Activated effector memory CD4-positive, alpha-beta T cell treated with anti-CD3 and anti-CD28 coated beads, Interleukin-2, amount 50 U/mL, for 16 hours (primary cell): ENCODE measurements at regions not wholly inside any gene's neighbourhood (a gene's known extent, or its start where the extent isn't known, plus 50 kb on each side); places are given as distances from the start of the nearest gene placed in this dataset.

Experiments
- DNase-seq: peaks from one replicate; pipeline ENCODE4 v3.0.0-alpha.2; 2020

- DNase-seq: no peak
Measured at GRCh38 chr2:118171546-118171945, 83.3 kb downstream of the INSIG2 start.

GRCh38 chr2:118169359-118170005, 81.2 kb downstream of the INSIG2 start:
- peak; percentile 66 for DNase-seq

GRCh38 chr2:118168615-118169014, 80.3 kb downstream of the INSIG2 start:
- DNase-seq: no peak

DNA sequence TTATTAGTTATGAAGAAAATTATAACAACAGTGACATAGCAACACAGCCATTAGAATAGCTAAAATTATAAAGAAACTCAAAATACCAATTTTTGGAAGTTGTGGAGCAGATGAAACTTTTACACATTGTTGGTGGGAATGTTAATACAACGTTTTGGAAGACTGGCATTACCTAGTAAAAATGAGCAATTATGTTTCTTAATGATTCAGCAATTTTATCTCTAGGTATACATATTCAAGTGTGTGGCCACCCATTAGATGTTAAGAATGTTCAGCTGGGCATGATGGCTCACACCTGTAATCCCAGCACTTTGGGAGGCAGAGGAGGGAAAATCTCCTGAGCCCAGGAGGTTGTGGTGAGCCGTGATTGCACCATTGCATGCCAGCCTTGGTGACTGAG, 78.8 kb downstream of the INSIG2 start:
- no peak for DNase-seq

DNA sequence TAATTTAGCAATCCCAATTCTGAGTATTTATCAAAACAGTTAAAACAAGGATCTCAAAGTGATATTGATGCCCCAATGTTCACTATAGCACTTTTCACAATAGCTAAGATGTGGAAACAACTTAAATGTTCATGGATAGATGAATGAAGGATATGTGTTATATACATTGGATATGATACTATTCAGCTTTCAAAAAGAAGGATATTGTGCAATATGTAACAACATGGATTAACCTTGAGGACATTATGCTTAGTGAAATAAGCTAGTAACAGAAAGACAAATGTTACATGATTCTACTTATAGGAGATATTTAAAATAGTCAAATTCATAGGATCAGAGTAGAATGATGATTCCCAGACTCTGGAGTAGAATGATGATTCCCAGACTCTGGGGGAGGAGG, 78.0 kb downstream of the INSIG2 start:
- no peak for DNase-seq

DNA sequence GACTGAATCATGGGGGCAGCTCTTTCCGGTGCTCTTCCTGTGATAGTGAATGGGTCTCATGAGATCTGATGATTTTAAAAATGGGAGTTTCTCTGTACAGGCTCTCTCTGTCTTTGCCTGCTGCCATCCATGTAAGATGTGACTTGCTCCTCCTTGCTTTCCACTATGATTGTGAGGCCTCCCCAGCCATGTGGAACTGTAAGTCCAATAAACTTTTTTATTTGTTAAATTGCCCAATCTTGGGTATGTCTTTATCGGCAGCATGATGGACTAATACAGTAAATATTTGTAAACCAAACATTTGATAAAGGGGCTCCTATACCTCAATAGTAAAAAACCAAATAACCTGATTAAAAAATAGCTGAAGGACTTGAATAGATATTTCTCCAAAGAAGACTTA, 77.3 kb downstream of the INSIG2 start:
- DNase-seq: no peak
